GM12875 (cell line): ENCODE measurements at regions not wholly inside any gene's neighbourhood (a gene's known extent, or its start where the extent isn't known, plus 50 kb on each side); places are given as distances from the start of the nearest gene placed in this dataset.

Experiments used
- H3K4me3 ChIP-seq: one replicate; pipeline ENCODE4 v1.5.1; 2011; ENCODE audit warnings: low read depth, low read length, control low read depth
- CTCF ChIP-seq: IDR thresholded peaks from 2 replicates; pipeline ENCODE4 v1.5.1; 2011; ENCODE audit warnings: low read depth, mild to moderate bottlenecking, control low read depth, inconsistent platforms, low read length, moderate library complexity, borderline replicate concordance; ENCODE audit not compliant: insufficient read depth

DNA sequence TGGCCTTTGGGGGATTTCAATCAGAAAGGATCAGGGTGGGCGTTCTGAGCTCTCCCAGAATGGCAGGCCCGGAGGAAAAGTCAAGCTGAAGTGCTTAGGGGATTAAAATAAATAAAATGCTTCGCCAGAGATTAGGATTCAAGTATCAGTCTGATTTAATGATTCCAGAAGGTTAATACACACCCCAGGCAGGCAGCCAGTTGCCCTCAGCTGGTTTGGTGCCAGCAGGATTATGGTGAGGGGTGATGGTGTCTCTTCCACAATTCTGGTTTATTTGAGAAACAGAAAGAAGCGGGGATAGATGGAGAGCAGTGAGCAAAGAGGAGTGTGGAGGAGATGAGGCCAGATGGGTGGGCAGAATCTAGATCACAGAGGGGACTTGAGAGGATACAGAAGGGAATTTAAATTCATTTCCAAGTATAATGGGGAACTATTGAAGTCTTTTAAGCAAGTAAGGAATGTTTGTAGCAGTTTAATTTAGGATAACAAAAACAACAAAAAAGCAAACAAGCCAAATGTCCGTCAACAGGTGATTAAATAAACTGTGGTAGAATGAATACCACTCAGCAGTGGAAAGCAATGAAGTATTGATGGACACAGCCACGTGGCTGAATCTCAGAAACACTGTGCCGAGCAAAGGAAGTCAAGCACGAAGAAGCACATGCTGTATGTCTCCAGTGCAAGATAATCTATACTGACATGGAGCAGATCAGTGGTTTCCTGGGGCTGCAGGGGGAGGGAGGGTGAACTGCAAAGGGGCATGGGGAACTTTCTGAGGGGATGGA, 297.7 kb downstream of the MSX2 start:
- no peak overlapping the region for H3K4me3 ChIP-seq
- no peak for TF ChIP-seq CTCF

- TF ChIP-seq CTCF = no peak
- no peak overlapping the region for H3K4me3 ChIP-seq
These were observed 296.9 kb downstream of the MSX2 start for GRCh38 chr5:175021321-175021720.

DNA sequence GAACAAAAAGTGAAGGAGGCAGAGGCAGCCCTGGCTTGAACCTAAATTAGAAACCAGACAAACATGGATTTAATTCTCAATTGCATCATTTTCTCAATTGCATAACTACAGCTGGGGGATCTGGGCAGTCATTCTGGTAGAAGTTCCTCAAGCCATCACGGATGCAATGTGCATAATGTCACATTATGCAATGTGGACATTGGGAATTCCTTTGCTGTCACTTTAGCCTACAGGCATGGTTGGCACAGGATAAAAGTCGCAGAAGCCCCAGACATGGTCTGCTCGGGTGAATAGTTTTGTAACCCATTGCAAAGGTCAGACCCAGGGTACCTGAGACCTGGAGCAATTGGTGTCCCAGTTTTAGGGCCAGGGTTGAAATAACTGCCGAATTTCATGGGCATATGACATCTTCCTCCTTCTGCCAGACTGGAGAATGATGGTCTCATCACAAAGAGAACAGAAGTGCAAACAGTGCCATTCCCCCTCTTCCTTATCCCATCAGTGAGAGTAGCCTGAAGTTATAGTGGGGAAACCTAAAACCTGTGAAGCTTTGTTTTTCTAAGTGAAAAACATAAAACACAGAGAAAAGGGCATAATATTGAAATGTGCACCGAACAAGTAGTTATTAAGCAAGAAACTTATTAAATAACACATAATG, 290.8 kb downstream of the MSX2 start:
- no peak for TF ChIP-seq CTCF
- H3K4me3 ChIP-seq = no peak overlapping the region

- TF ChIP-seq CTCF = no peak
- no peak overlapping the region for H3K4me3 ChIP-seq
These were observed 288.9 kb downstream of the MSX2 start for GRCh38 chr5:175013251-175013650.

DNA sequence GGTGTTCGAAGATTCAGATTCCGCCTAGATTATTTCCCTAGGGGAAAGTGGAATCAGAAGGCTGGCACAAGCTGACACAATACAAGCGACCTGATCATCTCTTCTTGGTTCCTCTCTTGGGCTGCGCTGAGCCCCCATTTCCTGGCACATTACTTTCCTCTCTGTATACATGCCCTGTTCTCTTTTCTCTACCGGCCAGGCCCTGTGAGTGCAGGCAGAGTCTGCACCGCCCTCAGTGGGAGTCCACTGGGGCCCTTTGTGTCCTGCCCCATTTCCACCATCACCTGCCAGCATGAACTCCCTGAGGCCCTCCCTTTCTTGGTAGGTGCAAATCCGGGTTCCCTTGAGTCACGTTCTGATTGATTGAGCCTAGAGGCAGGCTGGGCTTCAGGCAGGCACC, 287.9 kb downstream of the MSX2 start:
- no peak for TF ChIP-seq CTCF
- H3K4me3 ChIP-seq = no peak overlapping the region

DNA sequence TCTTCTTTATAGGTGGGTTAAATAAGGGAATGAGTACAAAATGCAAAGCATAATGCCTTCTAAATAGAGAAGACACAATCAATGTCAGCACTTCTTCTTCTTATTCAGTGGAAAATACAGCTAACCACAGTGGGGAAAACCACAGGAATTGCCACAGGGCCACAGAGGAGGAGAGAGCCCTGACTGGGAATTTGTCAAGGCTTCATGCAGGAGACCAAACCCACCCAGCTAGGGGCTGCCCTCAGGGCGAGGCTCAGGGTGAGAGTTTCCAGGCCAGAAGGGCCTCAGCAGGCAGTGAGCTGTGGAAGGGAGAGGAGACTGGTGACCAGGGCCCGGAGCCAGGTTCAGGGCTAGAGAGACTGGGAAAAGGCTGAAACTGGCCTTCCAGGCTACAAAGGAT, 279.1 kb downstream of the MSX2 start:
- H3K4me3 ChIP-seq = no peak overlapping the region
- TF ChIP-seq CTCF = no peak
